AG09319 (cell line): ENCODE measurements at regions not wholly inside any gene's neighbourhood (a gene's known extent, or its start where the extent isn't known, plus 50 kb on each side); places are given as distances from the start of the nearest gene placed in this dataset.

Experiments
- DNase-seq: peaks from one replicate; pipeline ENCODE4 v3.0.0-alpha.2; 2010; ENCODE audit warnings: low read depth; ENCODE audit errors: extremely low read depth
- CTCF ChIP-seq: IDR thresholded peaks from 2 replicates; pipeline ENCODE4 v1.5.1; 2011; ENCODE audit warnings: low read depth, mild to moderate bottlenecking, inconsistent platforms, low read length, moderate library complexity

- no peak for DNase-seq
These were observed 192.6 kb upstream of the UBL3 start for GRCh38 chr13:30042891-30043630.

GRCh38 chr13:30042272-30042671 is 191.9 kb upstream of the UBL3 start:
- DNase-seq: no peak
- TF ChIP-seq CTCF: no peak

More at GRCh38 chr13:30042891-30043630, 192.6 kb upstream of the UBL3 start:
- TF ChIP-seq CTCF: no peak

GRCh38 chr13:30039511-30039911 is 189.1 kb upstream of the UBL3 start:
- TF ChIP-seq CTCF: no peak
- no peak for DNase-seq

- peak; percentile 52 for DNase-seq
- peak; percentile 25 for TF ChIP-seq CTCF
These were observed 188.5 kb upstream of the UBL3 start for GRCh38 chr13:30038884-30039283.

- no peak for TF ChIP-seq CTCF
- no peak for DNase-seq
These were observed 187.3 kb upstream of the UBL3 start for GRCh38 chr13:30037766-30038165.

- DNase-seq: no peak
- TF ChIP-seq CTCF: no peak
These were observed 186.9 kb upstream of the UBL3 start for GRCh38 chr13:30037306-30037705.

- no peak for TF ChIP-seq CTCF
- no peak for DNase-seq
These were observed 184.0 kb upstream of the UBL3 start for GRCh38 chr13:30034458-30034795.
